GM12878 (cell line): ENCODE measurements at regions not wholly inside any gene's neighbourhood (a gene's known extent, or its start where the extent isn't known, plus 50 kb on each side); places are given as distances from the start of the nearest gene placed in this dataset.

ENCODE experiments used
- ATAC-seq: fragments of 200-7000 bp; cut with Tn5 transposase; 3 replicates; pipeline ENCODE4 v1.9.1; 2020; ENCODE audit warnings: mild to moderate bottlenecking, moderate library complexity
- BruUV-seq: library from RNA; stranded (reverse); fragments of 400-500 nt; replicated peaks from 2 replicates; lab custom pipeline; 2021; lab: Mats Ljungman, UMichigan
- CTCF ChIA-PET: fragments of 300-600 bp; sonication (Branson Sonifier 250); formaldehyde crosslinking; extraction: SDS; loops from one replicate; lab custom pipeline; 2021; ENCODE audit warnings: inconsistent platforms; lab: Yijun Ruan, JAX
- POLR2A ChIA-PET: fragments of 350-600 bp; formaldehyde crosslinking; extraction: SDS; loops from one replicate; lab custom pipeline; 2021; ENCODE audit warnings: inconsistent platforms; lab: Charles Lee
- RAD21 ChIA-PET: fragments of 300-600 bp; sonication (Branson Sonifier 250); formaldehyde crosslinking; loops from one replicate; lab custom pipeline; 2023; ENCODE audit warnings: antibody characterized with exemption; ENCODE audit not compliant: unreplicated experiment; lab: Charles Lee
- SMC1A ChIA-PET: fragments of 300-600 bp; sonication (Branson Sonifier 250); formaldehyde crosslinking; loops from one replicate; lab custom pipeline; 2023; ENCODE audit not compliant: unreplicated experiment, uncharacterized antibody; lab: Charles Lee
- DNase-seq: peaks from one replicate; pipeline ENCODE4 v3.0.0-alpha.2; 2011; ENCODE audit warnings: low read depth, low spot score
- FAIRE-seq: peaks from 3 replicates; lab custom pipeline; 2011; peaks lifted over from hg19 to GRCh38; lab: Jason Lieb, UNC
- H2AFZ ChIP-seq: 2 replicates; pipeline ENCODE4 v1.6.0; 2011; ENCODE audit warnings: low read depth, low read length, control low read depth; ENCODE audit not compliant: control insufficient read depth
- H3K27ac ChIP-seq: 2 replicates; pipeline ENCODE4 v1.5.1; 2011; ENCODE audit warnings: control low read depth; ENCODE audit not compliant: control insufficient read depth, insufficient read depth
- H3K27me3 ChIP-seq, 2 experiments: replicated peaks in 1 of 2; 2 replicates each; pipeline versions ENCODE4 v1.6.0 to v1.6.1; 2011; ENCODE audit warnings: low read length in 1 of 2; ENCODE audit not compliant: control insufficient read depth in 2 of 2, insufficient read depth in 2 of 2
- H3K36me3 ChIP-seq, 2 experiments: 2 replicates each; pipeline ENCODE4 v1.5.1; 2011; ENCODE audit warnings: low read length in 1 of 2; ENCODE audit not compliant: control insufficient read depth in 2 of 2, insufficient read depth in 2 of 2
- H3K4me1 ChIP-seq: 2 replicates; pipeline ENCODE4 v1.6.1; 2011; ENCODE audit warnings: mild to moderate bottlenecking, low read length, moderate library complexity, mixed read lengths; ENCODE audit not compliant: control insufficient read depth, insufficient read depth
- H3K4me2 ChIP-seq: 2 replicates; pipeline ENCODE4 v1.6.0; 2011; ENCODE audit warnings: control low read depth; ENCODE audit not compliant: control insufficient read depth, insufficient read depth
- H3K4me3 ChIP-seq: fragments of 200-600 bp; sonication (generic); 2 replicates; pipeline ENCODE4 v1.5.1; 2016
- H3K79me2 ChIP-seq: 2 replicates; pipeline ENCODE4 v1.6.0; 2011; ENCODE audit warnings: low read length; ENCODE audit not compliant: control insufficient read depth, insufficient read depth
- H3K9ac ChIP-seq: 2 replicates; pipeline ENCODE4 v1.8.0; 2011; ENCODE audit warnings: low read length, control low read depth, mixed read lengths; ENCODE audit not compliant: control insufficient read depth, insufficient read depth
- H3K9me3 ChIP-seq: replicated peaks from 3 replicates; pipeline ENCODE4 v1.5.1; 2011; ENCODE audit warnings: mild to moderate bottlenecking, low read length; ENCODE audit not compliant: control insufficient read depth, insufficient read depth
- H4K20me1 ChIP-seq: 2 replicates; pipeline ENCODE4 v1.6.0; 2011; ENCODE audit not compliant: control insufficient read depth, insufficient read depth
- CEBPB ChIP-seq, 2 experiments: fragments of 150-350 bp in 1 of 2; IDR thresholded peaks; 2 replicates each; pipeline ENCODE4 v1.6.1; 2012 to 2014; ENCODE audit warnings: low read depth in 2 of 2, low read length in 2 of 2, borderline replicate concordance in 1 of 2, inconsistent platforms in 1 of 2
- CREM ChIP-seq: IDR thresholded peaks from 2 replicates; pipeline ENCODE4 v1.6.1; 2014; ENCODE audit warnings: antibody characterized with exemption, low read depth
- EGR1 ChIP-seq, 2 experiments: IDR thresholded peaks; 1 replicate in 1 of 2; 2 replicates in 1 of 2; pipeline ENCODE4 v1.6.1; 2011 to 2012; ENCODE audit warnings: low read depth in 2 of 2, low read length in 2 of 2, borderline replicate concordance in 1 of 2, mild to moderate bottlenecking in 1 of 2, moderate library complexity in 1 of 2
- ETV6 ChIP-seq, 2 experiments: fragments of 450-650 bp in 1 of 2; IDR thresholded peaks in 1 of 2; conservative IDR thresholded peaks in 1 of 2; 2 replicates each; pipeline ENCODE4 v1.6.1; 2014; ENCODE audit warnings: antibody characterized with exemption in 1 of 2, borderline replicate concordance in 1 of 2, low read depth in 1 of 2, mild to moderate bottlenecking in 1 of 2, moderate library complexity in 1 of 2
- GATAD2B ChIP-seq: fragments of 450-650 bp; conservative IDR thresholded peaks from 2 replicates; pipeline ENCODE4 v1.6.1; 2017; ENCODE audit warnings: low read depth, mild to moderate bottlenecking, moderate library complexity
- HDAC2 ChIP-seq: fragments of 200-600 bp; sonication (generic); IDR thresholded peaks from 2 replicates; pipeline ENCODE4 v1.6.1; 2017
- IKZF1 ChIP-seq: fragments of 450-650 bp; conservative IDR thresholded peaks from 2 replicates; pipeline ENCODE4 v1.6.1; 2017; ENCODE audit warnings: antibody characterized with exemption, mild to moderate bottlenecking
- IRF4 ChIP-seq: IDR thresholded peaks from 2 replicates; pipeline ENCODE4 v1.6.1; 2011; ENCODE audit warnings: low read depth, low read length
- NR2C1 ChIP-seq: fragments of 450-650 bp; IDR thresholded peaks from 2 replicates; pipeline ENCODE4 v1.6.1; 2017; ENCODE audit warnings: antibody characterized with exemption, mild to moderate bottlenecking, moderate library complexity
- PAX5 ChIP-seq: IDR thresholded peaks from 2 replicates; pipeline ENCODE4 v1.6.1; 2011; ENCODE audit warnings: low read depth, low read length, borderline replicate concordance
- PAX8 ChIP-seq: fragments of 450-650 bp; IDR thresholded peaks from 2 replicates; pipeline ENCODE4 v1.6.1; 2017; ENCODE audit warnings: mild to moderate bottlenecking, moderate library complexity
- RELB ChIP-seq: fragments of 450-650 bp; IDR thresholded peaks from 2 replicates; pipeline ENCODE4 v1.6.1; 2017; ENCODE audit warnings: low read depth, mild to moderate bottlenecking, moderate library complexity
- SREBF2 ChIP-seq: IDR thresholded peaks from 2 replicates; pipeline ENCODE4 v1.6.1; 2012; ENCODE audit warnings: mild to moderate bottlenecking, low read length
- ZBTB11 ChIP-seq: fragments of 450-650 bp; formaldehyde crosslinking; IDR thresholded peaks from 2 replicates; pipeline ENCODE4 v1.5.0; 2022; ENCODE audit warnings: mild to moderate bottlenecking, missing genetic modification characterization
- ZNF622 ChIP-seq: fragments of 450-650 bp; IDR thresholded peaks from 2 replicates; pipeline ENCODE4 v1.6.1; 2017; ENCODE audit warnings: mild to moderate bottlenecking, inconsistent platforms
- WGBS: methylation state at CpG from one replicate; pipeline ENCODE4 v1.1.6; 2016; ENCODE audit warnings: low lambda C conversion rate; ENCODE audit not compliant: insufficient replicate concordance, insufficient coverage; ENCODE audit errors: missing lambda C conversion rate; 5-methylcytosine and 5-hydroxymethylcytosine counted together
- in situ Hi-C: fragments of 300-500 bp; cut with MboI; formaldehyde crosslinking; loops from 9 replicates; pipeline ENCODE4 v1.14.3; 2018; ENCODE audit warnings: mixed read lengths
- intact Hi-C: fragments of 100-400 bp; cut with micrococcal nuclease; formaldehyde crosslinking; loops from one replicate; pipeline ENCODE4 v1.14.2; 2022; ENCODE audit not compliant: unreplicated experiment
- TF ChIP-seq, protein P1 (sequence below): IDR thresholded peaks from 2 replicates; pipeline ENCODE4 v1.6.1; 2011; ENCODE audit warnings: low read depth, mild to moderate bottlenecking, low read length, moderate library complexity, borderline replicate concordance; ENCODE audit errors: extremely low read depth
- TF ChIP-seq, protein P2 (sequence below): IDR thresholded peaks from 2 replicates; pipeline ENCODE4 v1.6.1; 2011; ENCODE audit warnings: low read depth, low read length, improper control_type of control experiment, borderline replicate concordance

GRCh38 chr6:120279466-120280167 is 930.1 kb upstream of the MAN1A1 start:
- FAIRE-seq, result no peak
- Histone ChIP-seq H4K20me1 (no peaks in the 10 kb centered on the region), H3K27me3 (no peaks in the 10 kb centered on the region), H3K4me3 (no peak overlapping the region), H3K4me1 (no peaks in the 10 kb centered on the region), H3K79me2 (no peaks in the 10 kb centered on the region), H2AFZ (no peak overlapping the region), H3K9me3 (no peaks in the 10 kb centered on the region), H3K36me3 (no peaks in the 10 kb centered on the region), H3K9ac (no peak overlapping the region), H3K27ac (no peak overlapping the region), H3K4me2 (no peak overlapping the region)
- no peak for DNase-seq
- in situ Hi-C loops (no loop called here), intact Hi-C loops (loop anchor here (10.0 kb wide), 1 partner anchor 535 kb away; no protein-coding TSS in a partner anchor)
- POLR2A ChIA-PET, result no interaction called here
- no TSS peak for BruUV-seq
- SMC1A ChIA-PET, result interaction anchor here (0.6 kb wide), 1 partner anchor 153 kb away, joined by 3 read pairs; no protein-coding TSS in a partner anchor
- RAD21 ChIA-PET, result no interaction called here
- no peak for ATAC-seq
- 0% methylated on average over 4 of the region's 4 CpGs for WGBS
- TF ChIP-seq CEBPB (IDR thresholded peaks at IDR 0.05; ENCODE audit: borderline replicate concordance in 1 of 2, low read depth in 2 of 2, low read length in 2 of 2) (no peak), CREM (no peak), IRF4 (no peak), GATAD2B (no peak), IKZF1 (no peak), ZBTB11 (CRISPR knock-in tag) (no peak), RELB (no peak), EGR1 (IDR thresholded peaks at IDR 0.05; ENCODE audit: borderline replicate concordance in 1 of 2, low read depth in 2 of 2, low read length in 2 of 2) (no peak), ZNF622 (no peak), NR2C1 (no peak), HDAC2 (no peak), SREBF2 (no peak), PAX8 (no peak), ETV6 (conservative IDR thresholded peaks at IDR 0.05 in 1 of 2, IDR thresholded peaks at IDR 0.05 in 1 of 2; ENCODE audit: borderline replicate concordance in 1 of 2, low read depth in 1 of 2) (no peak), PAX5 (no peak)
- TF ChIP-seq, protein P1, sequence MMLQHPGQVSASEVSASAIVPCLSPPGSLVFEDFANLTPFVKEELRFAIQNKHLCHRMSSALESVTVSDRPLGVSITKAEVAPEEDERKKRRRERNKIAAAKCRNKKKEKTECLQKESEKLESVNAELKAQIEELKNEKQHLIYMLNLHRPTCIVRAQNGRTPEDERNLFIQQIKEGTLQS, result no peak
- TF ChIP-seq, protein P2, sequence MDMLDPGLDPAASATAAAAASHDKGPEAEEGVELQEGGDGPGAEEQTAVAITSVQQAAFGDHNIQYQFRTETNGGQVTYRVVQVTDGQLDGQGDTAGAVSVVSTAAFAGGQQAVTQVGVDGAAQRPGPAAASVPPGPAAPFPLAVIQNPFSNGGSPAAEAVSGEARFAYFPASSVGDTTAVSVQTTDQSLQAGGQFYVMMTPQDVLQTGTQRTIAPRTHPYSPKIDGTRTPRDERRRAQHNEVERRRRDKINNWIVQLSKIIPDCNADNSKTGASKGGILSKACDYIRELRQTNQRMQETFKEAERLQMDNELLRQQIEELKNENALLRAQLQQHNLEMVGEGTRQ, result no peak
- CTCF ChIA-PET, result no interaction called here
